ENCODE measurements at regions not wholly inside any gene's neighbourhood (a gene's known extent, or its start where the extent isn't known, plus 50 kb on each side); places are given as distances from the start of the nearest gene placed in this dataset.

GRCh38 chr16:8519179-8519578 is 71.1 kb downstream of the TMEM114 start:
- DNase-seq = no peak

GRCh38 chr16:8517280-8517679 is 73.0 kb downstream of the TMEM114 start:
- no peak for DNase-seq

GRCh38 chr16:8516471-8516870 is 73.8 kb downstream of the TMEM114 start:
- DNase-seq = no peak

GRCh38 chr16:8512941-8513624 is 77.2 kb downstream of the TMEM114 start:
- DNase-seq = no peak

GRCh38 chr16:8511464-8511863 is 78.8 kb downstream of the TMEM114 start:
- DNase-seq = no peak

- DNase-seq = no peak
Measured at GRCh38 chr16:8510160-8510559, 80.2 kb downstream of the TMEM114 start.

- peak; percentile 14 for DNase-seq
Measured at GRCh38 chr16:8505327-8505991, 84.9 kb downstream of the TMEM114 start.

GRCh38 chr16:8502446-8502845 is 87.9 kb downstream of the TMEM114 start:
- no peak for DNase-seq

GRCh38 chr16:8500351-8500750 is 90.0 kb downstream of the TMEM114 start:
- no peak for DNase-seq

GRCh38 chr16:8496364-8496763 is 93.9 kb downstream of the TMEM114 start:
- DNase-seq = no peak

- no peak for DNase-seq
Measured at GRCh38 chr16:8493972-8494371, 96.3 kb downstream of the TMEM114 start.

GRCh38 chr16:8492690-8493089 is 97.6 kb downstream of the TMEM114 start:
- DNase-seq = no peak

- no peak for DNase-seq
Measured at GRCh38 chr16:8489580-8489979, 100.7 kb downstream of the TMEM114 start.

GRCh38 chr16:8486985-8487384 is 103.3 kb downstream of the TMEM114 start:
- DNase-seq = no peak

- no peak for DNase-seq
Measured at GRCh38 chr16:8483396-8483795, 106.9 kb downstream of the TMEM114 start.

- DNase-seq = no peak
Measured at GRCh38 chr16:8481810-8482209, 108.5 kb downstream of the TMEM114 start.

GRCh38 chr16:8476824-8477223 is 113.5 kb downstream of the TMEM114 start:
- DNase-seq = no peak

GRCh38 chr16:8474587-8474986 is 115.7 kb downstream of the TMEM114 start:
- DNase-seq = peak; percentile 42

- DNase-seq = no peak
Measured at GRCh38 chr16:8469102-8469778, 121.1 kb downstream of the TMEM114 start.

GRCh38 chr16:8464979-8465378 is 125.3 kb downstream of the TMEM114 start:
- DNase-seq = no peak

- DNase-seq = no peak
Measured at GRCh38 chr16:8459085-8459733, 131.1 kb downstream of the TMEM114 start.

- no peak for DNase-seq
Measured at GRCh38 chr16:8458481-8459046, 131.7 kb downstream of the TMEM114 start.

- DNase-seq = no peak
Measured at GRCh38 chr16:8453359-8453758, 137.0 kb downstream of the TMEM114 start.
